ENCODE measurements at regions not wholly inside any gene's neighbourhood (a gene's known extent, or its start where the extent isn't known, plus 50 kb on each side); places are given as distances from the start of the nearest gene placed in this dataset.

GRCh38 chr3:10716964-10717363 lies 99.1 kb upstream of the SLC6A11 start:
- peaks cover 6% of the 10 kb centered on the region for H3K27me3 ChIP-seq (ENCODE audit: control insufficient read depth, insufficient read depth, low read length, poor library complexity, severe bottlenecking)

GRCh38 chr3:10717756-10718155 lies 98.3 kb upstream of the SLC6A11 start:
- no peak overlapping the region for H3K9ac ChIP-seq (ENCODE audit: extremely low read depth, low read length, poor library complexity, severe bottlenecking)
- H3K4me3 ChIP-seq (ENCODE audit: low read length) = no peak overlapping the region
- 83 to 88% methylated on average over 3 to 4 of the region's 4 CpGs for WGBS, 2 experiments (ENCODE audit: insufficient coverage in 1 of 2, insufficient read length in 1 of 2)
- Mint-ChIP-seq H3K36me3 (ENCODE audit: low read depth) (no peaks in the 10 kb centered on the region), H3K4me1 (no peaks in the 10 kb centered on the region), H3K27ac (no peak overlapping the region), H3K9me3 (peaks cover 7% of the 10 kb centered on the region), H3K27me3 (ENCODE audit: insufficient read depth) (peaks cover 11% of the 10 kb centered on the region), H3K4me3 (no peak overlapping the region)
- peak; percentile 12 for DNase-seq
- TF ChIP-seq CTCF (conservative IDR thresholded peaks at IDR 0.05) = no peak
- H3K36me3 ChIP-seq (ENCODE audit: control insufficient read depth, insufficient read depth, low read length) = no peaks in the 10 kb centered on the region
- H3K9me3 ChIP-seq (ENCODE audit: control insufficient read depth, low read length) = no peaks in the 10 kb centered on the region
- no peaks in the 10 kb centered on the region for H3K27me3 ChIP-seq (ENCODE audit: control insufficient read depth, insufficient read depth, low read length, poor library complexity, severe bottlenecking)
- H3K4me1 ChIP-seq (ENCODE audit: control insufficient read depth, insufficient read depth, low read length) = no peaks in the 10 kb centered on the region
- H3K27ac ChIP-seq (ENCODE audit: low read depth, low read length) = no peak overlapping the region

More at GRCh38 chr3:10716964-10717363, 99.1 kb upstream of the SLC6A11 start:
- Mint-ChIP-seq H3K4me1 (no peaks in the 10 kb centered on the region), H3K9me3 (peaks cover 7% of the 10 kb centered on the region), H3K27me3 (ENCODE audit: insufficient read depth) (peaks cover 18% of the 10 kb centered on the region), H3K36me3 (ENCODE audit: low read depth) (no peaks in the 10 kb centered on the region), H3K4me3 (no peak overlapping the region), H3K27ac (no peak overlapping the region)
- H3K27ac ChIP-seq (ENCODE audit: low read depth, low read length) = no peak overlapping the region
- 91 to 100% methylated on average over 1 to 8 of the region's 8 CpGs for WGBS, 2 experiments (ENCODE audit: insufficient coverage in 1 of 2, insufficient read length in 1 of 2)
- TF ChIP-seq CTCF (conservative IDR thresholded peaks at IDR 0.05) = no peak
- H3K9me3 ChIP-seq (ENCODE audit: control insufficient read depth, low read length) = no peaks in the 10 kb centered on the region
- H3K36me3 ChIP-seq (ENCODE audit: control insufficient read depth, insufficient read depth, low read length) = no peaks in the 10 kb centered on the region
- no peak overlapping the region for H3K4me3 ChIP-seq (ENCODE audit: low read length)
- H3K9ac ChIP-seq (ENCODE audit: extremely low read depth, low read length, poor library complexity, severe bottlenecking) = no peak overlapping the region
- peak; percentile 11 for DNase-seq
- H3K4me1 ChIP-seq (ENCODE audit: control insufficient read depth, insufficient read depth, low read length) = no peaks in the 10 kb centered on the region

- H3K4me1 ChIP-seq (ENCODE audit: control insufficient read depth, insufficient read depth, low read length) = no peaks in the 10 kb centered on the region
- 83 to 84% methylated on average over 2 to 5 of the region's 5 CpGs for WGBS, 2 experiments (ENCODE audit: insufficient coverage in 1 of 2, insufficient read length in 1 of 2)
- no peak overlapping the region for H3K27ac ChIP-seq (ENCODE audit: low read depth, low read length)
- Mint-ChIP-seq H3K36me3 (ENCODE audit: low read depth) (no peaks in the 10 kb centered on the region), H3K4me3 (no peak overlapping the region), H3K9me3 (no peaks in the 10 kb centered on the region), H3K4me1 (no peaks in the 10 kb centered on the region), H3K27me3 (ENCODE audit: insufficient read depth) (no peaks in the 10 kb centered on the region), H3K27ac (no peak overlapping the region)
- H3K9ac ChIP-seq (ENCODE audit: extremely low read depth, low read length, poor library complexity, severe bottlenecking) = no peak overlapping the region
- no peaks in the 10 kb centered on the region for H3K9me3 ChIP-seq (ENCODE audit: control insufficient read depth, low read length)
- TF ChIP-seq CTCF (conservative IDR thresholded peaks at IDR 0.05) = no peak
- H3K4me3 ChIP-seq (ENCODE audit: low read length) = no peak overlapping the region
- DNase-seq = no peak
- no peaks in the 10 kb centered on the region for H3K27me3 ChIP-seq (ENCODE audit: control insufficient read depth, insufficient read depth, low read length, poor library complexity, severe bottlenecking)
- H3K36me3 ChIP-seq (ENCODE audit: control insufficient read depth, insufficient read depth, low read length) = no peaks in the 10 kb centered on the region
These were observed 94.9 kb upstream of the SLC6A11 start for GRCh38 chr3:10721101-10721500.
